GM13977 (cell line): ENCODE measurements at regions not wholly inside any gene's neighbourhood (a gene's known extent, or its start where the extent isn't known, plus 50 kb on each side); places are given as distances from the start of the nearest gene placed in this dataset.
"Not testable (repeated sequence)": the region's sequence is repeated elsewhere in the genome, so short reads cannot be mapped to it uniquely, and the experiment has no call there.

Experiments used
- DNase-seq: peaks from one replicate; pipeline ENCODE4 v3.0.0; 2012; ENCODE audit warnings: low spot score
- in situ Hi-C: fragments of 300-500 bp; cut with MboI; formaldehyde crosslinking; loops from one replicate; pipeline ENCODE4 v1.12.0; 2022; ENCODE audit warnings: low sequenced_read_pairs, low pct_unique_long_range_greater_than_20kb, mixed read lengths, inconsistent platforms; ENCODE audit not compliant: unreplicated experiment
- TF ChIP-seq, protein P1 (sequence below): IDR thresholded peaks from 2 replicates; pipeline ENCODE4 v1.5.1; 2012; ENCODE audit warnings: mild to moderate bottlenecking, control low read depth; ENCODE audit not compliant: insufficient read depth; ENCODE audit errors: extremely low read depth, missing control alignments

DNA sequence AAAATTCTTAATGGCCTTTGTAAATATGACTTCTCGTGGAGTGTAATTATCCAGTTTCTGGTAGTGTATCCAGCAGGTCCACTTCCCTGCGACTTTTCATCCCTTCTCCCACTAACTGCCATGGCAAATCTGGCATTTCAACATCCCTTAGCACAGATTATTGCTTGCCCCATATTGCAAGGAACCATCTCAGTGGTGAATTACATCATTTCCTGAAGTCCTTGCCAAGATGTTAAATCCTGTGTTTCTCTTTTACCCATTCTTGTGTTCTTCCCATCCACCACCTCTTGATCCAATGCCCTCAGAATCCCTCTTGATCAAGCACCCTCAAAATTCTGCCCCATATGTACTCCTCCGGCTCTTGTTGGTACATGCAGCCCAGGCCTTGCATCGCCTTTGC lies 88.1 kb upstream of the ZNF81 start:
- TF ChIP-seq, protein P1, sequence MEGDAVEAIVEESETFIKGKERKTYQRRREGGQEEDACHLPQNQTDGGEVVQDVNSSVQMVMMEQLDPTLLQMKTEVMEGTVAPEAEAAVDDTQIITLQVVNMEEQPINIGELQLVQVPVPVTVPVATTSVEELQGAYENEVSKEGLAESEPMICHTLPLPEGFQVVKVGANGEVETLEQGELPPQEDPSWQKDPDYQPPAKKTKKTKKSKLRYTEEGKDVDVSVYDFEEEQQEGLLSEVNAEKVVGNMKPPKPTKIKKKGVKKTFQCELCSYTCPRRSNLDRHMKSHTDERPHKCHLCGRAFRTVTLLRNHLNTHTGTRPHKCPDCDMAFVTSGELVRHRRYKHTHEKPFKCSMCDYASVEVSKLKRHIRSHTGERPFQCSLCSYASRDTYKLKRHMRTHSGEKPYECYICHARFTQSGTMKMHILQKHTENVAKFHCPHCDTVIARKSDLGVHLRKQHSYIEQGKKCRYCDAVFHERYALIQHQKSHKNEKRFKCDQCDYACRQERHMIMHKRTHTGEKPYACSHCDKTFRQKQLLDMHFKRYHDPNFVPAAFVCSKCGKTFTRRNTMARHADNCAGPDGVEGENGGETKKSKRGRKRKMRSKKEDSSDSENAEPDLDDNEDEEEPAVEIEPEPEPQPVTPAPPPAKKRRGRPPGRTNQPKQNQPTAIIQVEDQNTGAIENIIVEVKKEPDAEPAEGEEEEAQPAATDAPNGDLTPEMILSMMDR: no peak
- in situ Hi-C loops: no loop called here
- no peak for DNase-seq

DNA sequence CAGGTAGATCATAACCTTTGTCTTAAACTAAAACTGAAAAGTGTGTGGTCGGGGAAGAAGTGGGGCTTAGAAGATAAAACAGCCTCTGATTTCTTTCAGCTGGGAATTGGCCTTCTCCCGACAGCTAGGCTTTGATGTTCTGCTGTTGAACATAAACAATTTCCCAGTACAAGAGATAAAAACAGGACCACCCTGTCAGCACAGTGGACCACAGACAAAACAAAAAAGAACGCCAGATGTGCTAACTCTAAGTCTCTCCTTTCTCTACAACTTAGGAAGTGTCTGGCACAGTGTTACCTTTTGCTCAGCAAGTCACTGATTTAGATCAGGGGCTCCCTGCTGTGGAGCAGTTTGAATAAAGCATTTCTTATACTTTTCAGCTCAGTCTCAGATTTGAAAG lies 87.5 kb upstream of the UXT start:
- no peak for DNase-seq
- in situ Hi-C loops: no loop called here
- TF ChIP-seq, protein P1: no peak

DNA sequence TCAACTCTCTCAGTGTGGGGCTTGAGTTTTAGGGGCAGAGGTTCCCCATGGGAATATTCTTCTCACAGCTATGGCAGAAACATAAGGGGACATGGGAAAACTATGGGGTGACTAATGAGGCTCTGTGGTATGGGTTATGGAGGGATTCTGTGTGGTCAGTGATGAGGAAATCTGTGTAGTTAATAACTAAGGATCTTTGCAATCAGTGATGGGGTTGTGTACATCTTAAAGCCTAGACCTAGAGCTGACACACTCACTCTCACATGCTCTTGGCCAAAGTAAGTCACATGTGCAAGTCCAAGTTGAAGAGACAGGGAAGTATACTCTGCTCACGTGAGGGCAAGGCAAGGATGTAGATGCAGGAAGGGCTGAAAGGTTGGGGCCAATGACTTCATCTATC lies 86.4 kb upstream of the UXT start:
- no peak for DNase-seq
- TF ChIP-seq, protein P1: no peak
- in situ Hi-C loops: no loop called here

DNA sequence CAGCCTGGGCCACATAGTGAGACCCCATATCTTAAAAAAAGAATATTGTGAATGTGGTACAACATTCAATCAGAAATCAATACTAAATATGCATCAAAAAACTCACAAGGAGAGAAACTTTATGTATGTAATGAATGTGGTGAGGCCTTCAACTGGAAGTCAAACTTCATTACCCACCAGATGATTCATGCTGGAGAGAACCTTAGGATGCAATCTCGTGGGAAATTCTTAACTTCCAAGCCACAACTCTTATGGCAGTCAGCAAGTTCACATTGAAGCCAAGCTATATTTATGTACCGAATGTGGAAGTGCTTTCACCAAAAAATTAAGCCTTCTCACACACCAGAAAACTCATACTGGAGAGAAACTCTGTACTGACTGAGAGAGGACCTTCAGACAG lies 84.5 kb upstream of the UXT start:
- TF ChIP-seq, protein P1: no peak
- in situ Hi-C loops: no loop called here
- no peak for DNase-seq

DNA sequence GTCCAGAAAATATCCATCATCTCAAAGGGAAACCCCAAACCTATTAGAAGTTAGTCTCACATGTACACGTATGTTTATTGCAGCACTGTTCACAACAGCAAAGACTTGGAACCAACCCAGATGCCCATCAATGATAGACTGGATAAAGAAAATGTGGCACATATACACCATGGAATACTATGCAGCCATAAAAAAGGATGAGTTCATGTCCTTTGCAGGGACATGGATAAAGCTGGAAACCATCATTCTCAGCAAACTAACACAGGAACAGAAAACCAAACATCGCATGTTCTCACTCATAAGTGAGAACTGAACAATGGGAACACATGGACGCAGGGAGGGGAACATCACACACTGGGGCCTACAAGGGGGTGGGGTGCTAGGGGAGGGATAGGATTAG lies 79.9 kb upstream of the UXT start:
- DNase-seq, in situ Hi-C loops: not testable (repeated sequence)

DNA sequence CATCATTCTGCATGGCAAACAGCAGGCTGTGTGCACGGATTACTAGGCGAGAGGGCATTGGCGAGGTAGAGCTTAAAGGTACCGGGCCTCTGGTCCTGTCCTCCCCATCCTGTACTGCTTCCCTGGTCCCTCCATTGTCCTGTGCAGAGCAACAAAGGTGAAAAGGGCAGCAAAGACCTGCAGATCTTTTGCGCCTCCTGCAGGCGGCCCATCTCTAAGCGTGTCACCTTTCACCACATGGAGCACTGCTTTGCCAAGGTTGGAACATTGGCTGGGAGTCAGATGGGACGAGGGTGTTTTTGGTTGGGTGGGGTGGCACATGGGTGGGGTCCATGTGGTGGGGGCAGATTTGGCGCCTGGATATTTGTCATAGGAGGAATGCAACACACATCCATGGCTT lies 64.7 kb upstream of the UXT start:
- in situ Hi-C loops: no loop called here
- no peak for DNase-seq
- TF ChIP-seq, protein P1: peak; percentile 42

DNA sequence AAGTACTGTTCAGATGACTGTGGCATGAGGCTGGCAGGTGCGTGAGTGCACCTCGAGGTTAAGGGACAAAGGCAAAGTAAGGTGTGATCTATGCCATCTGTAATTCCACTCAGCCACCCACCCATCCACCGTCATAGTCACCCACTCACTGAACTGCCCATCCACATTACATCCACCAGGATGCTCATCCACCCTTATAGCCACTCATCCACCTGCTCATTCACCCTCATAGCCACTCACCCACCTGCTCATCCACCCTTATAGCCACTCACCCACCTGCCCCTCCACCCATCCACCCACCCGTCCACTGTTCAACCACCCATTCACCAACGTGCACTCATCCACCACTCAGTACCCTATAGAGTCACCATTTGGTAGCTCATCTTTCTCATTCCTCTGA lies 64.1 kb upstream of the UXT start:
- DNase-seq: no peak
- in situ Hi-C loops: no loop called here
- TF ChIP-seq, protein P1: no peak

DNA sequence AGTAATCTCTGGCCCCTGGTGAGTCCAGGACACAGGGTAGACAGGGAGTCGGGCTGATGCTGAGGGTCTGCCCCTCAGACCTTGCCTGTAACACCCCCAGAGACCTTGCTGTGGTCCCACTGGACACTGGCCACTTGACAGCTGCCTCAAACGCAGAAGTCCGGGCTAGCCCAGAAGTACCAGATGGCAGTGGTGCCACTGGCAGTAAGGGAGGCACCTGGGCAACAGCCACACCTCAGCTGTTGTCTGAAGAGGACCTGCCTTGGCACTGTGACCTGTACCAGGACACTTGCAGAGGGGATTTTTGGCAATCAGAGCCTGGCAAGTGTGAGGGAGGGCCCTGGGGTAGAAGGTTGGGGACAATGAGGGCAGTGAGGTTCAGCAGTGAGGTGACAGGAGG lies 63.3 kb upstream of the UXT start:
- TF ChIP-seq, protein P1: no peak
- no peak for DNase-seq
- in situ Hi-C loops: no loop called here

DNA sequence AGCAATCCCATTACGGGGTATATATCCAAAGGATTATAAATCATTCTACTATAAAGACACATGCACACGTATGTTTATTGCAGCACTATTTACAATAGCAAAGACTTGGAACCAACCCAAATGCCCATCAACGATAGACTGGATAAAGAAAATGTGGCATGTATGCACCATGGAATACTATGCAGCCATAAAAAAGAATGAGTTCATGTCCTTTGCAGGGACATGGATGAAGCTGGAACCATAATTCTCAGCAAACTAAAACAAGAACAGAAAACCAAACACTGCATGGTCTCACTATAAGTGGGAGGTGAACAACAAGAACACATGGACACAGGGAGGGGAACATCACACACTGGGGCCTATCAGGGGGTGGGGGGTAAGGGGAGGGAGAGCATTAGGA lies 56.1 kb upstream of the UXT start:
- DNase-seq, in situ Hi-C loops: not testable (repeated sequence)

DNA sequence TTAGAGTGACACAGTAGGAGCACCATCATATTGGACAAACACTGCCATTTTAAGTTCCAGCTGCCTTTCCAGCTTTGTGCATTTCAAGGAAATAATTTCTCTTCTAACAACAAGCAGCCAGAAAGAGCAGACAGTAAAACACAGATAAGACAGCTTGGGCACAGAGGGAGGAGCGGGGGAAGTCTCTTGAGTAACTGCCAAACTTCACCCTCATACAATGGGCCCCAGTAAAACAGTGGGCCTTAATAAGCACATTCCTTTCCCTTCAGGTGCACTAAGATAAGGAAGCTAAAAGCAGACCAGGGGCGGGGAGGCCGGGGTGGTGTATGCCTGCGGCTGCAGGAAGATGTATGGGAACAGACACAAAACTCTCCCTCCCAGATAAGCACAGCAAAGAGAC lies 53.7 kb upstream of the UXT start:
- DNase-seq, in situ Hi-C loops: not testable (repeated sequence)
